SIG-M5 treated with dmso at 0.1 percent for 504 hours (cell line): ENCODE measurements at regions not wholly inside any gene's neighbourhood (a gene's known extent, or its start where the extent isn't known, plus 50 kb on each side); places are given as distances from the start of the nearest gene placed in this dataset.

Source experiments
- DNase-seq: peaks from one replicate; lab custom pipeline; 2025; ENCODE audit not compliant: unreplicated experiment; lab: John Stamatoyannopoulos, UW

- no peak for DNase-seq
Observed at GRCh38 chr17:77439189-77440018, 298.6 kb downstream of the SEC14L1 start.

- peak; percentile 30 for DNase-seq
Observed at GRCh38 chr17:77440560-77440981, 299.8 kb downstream of the SEC14L1 start.

GRCh38 chr17:77441130-77441920 is 300.6 kb downstream of the SEC14L1 start:
- peak; percentile 89 for DNase-seq

- no peak for DNase-seq
Observed at GRCh38 chr17:77441940-77442339, 301.2 kb downstream of the SEC14L1 start.

- no peak for DNase-seq
Observed at GRCh38 chr17:77442976-77443747, 302.4 kb downstream of the SEC14L1 start.

- no peak for DNase-seq
Observed at GRCh38 chr17:77443748-77444260, 303.0 kb downstream of the SEC14L1 start.

GRCh38 chr17:77444628-77444983 is 303.8 kb downstream of the SEC14L1 start:
- DNase-seq, result peak; percentile 39

GRCh38 chr17:77444984-77445759 is 304.4 kb downstream of the SEC14L1 start:
- DNase-seq, result peak; percentile 66

GRCh38 chr17:77445760-77446532 is 305.2 kb downstream of the SEC14L1 start:
- no peak for DNase-seq

GRCh38 chr17:77446940-77447634 is 306.3 kb downstream of the SEC14L1 start:
- DNase-seq, result no peak

GRCh38 chr17:77449373-77449907 is 308.7 kb downstream of the SEC14L1 start:
- no peak for DNase-seq

GRCh38 chr17:77449908-77450741 is 309.4 kb downstream of the SEC14L1 start:
- DNase-seq, result no peak

GRCh38 chr17:77450742-77451244 is 310.0 kb downstream of the SEC14L1 start:
- DNase-seq, result no peak

- no peak for DNase-seq
Observed at GRCh38 chr17:77451245-77451893, 310.6 kb downstream of the SEC14L1 start.

- DNase-seq, result no peak
Observed at GRCh38 chr17:77451894-77452852, 311.4 kb downstream of the SEC14L1 start.

- no peak for DNase-seq
Observed at GRCh38 chr17:77453613-77454241, 313.0 kb downstream of the SEC14L1 start.
